CD4-positive, alpha-beta T cell treated with Interferon alpha-2 for 1 hour (primary cell): ENCODE measurements at regions not wholly inside any gene's neighbourhood (a gene's known extent, or its start where the extent isn't known, plus 50 kb on each side); places are given as distances from the start of the nearest gene placed in this dataset.

Experiments used
- DNase-seq, 2 donors: peaks; one replicate each; pipeline ENCODE4 v3.0.0-alpha.2; 2020 to 2022

GRCh38 chr7:85478530-85478929 lies 291.7 kb upstream of the SEMA3D start:
- DNase-seq, result no peak

- DNase-seq, result no peak
Observed at GRCh38 chr7:85475476-85475875, 288.6 kb upstream of the SEMA3D start.

- DNase-seq, result no peak
Observed at GRCh38 chr7:85475071-85475470, 288.2 kb upstream of the SEMA3D start.

- no peak for DNase-seq
Observed at GRCh38 chr7:85474234-85474633, 287.4 kb upstream of the SEMA3D start.

- DNase-seq, result no peak
Observed at GRCh38 chr7:85471740-85472139, 284.9 kb upstream of the SEMA3D start.

GRCh38 chr7:85471307-85471706 lies 284.5 kb upstream of the SEMA3D start:
- DNase-seq, result no peak

- no peak for DNase-seq
Observed at GRCh38 chr7:85469446-85470010, 282.7 kb upstream of the SEMA3D start.

GRCh38 chr7:85464042-85464651 lies 277.3 kb upstream of the SEMA3D start:
- no peak for DNase-seq

GRCh38 chr7:85462671-85463070 lies 275.8 kb upstream of the SEMA3D start:
- no peak for DNase-seq

GRCh38 chr7:85457911-85458310 lies 271.1 kb upstream of the SEMA3D start:
- DNase-seq, result no peak

- DNase-seq, result no peak
Observed at GRCh38 chr7:85456254-85456653, 269.4 kb upstream of the SEMA3D start.

- DNase-seq, result no peak
Observed at GRCh38 chr7:85454904-85455303, 268.0 kb upstream of the SEMA3D start.

GRCh38 chr7:85452674-85453073 lies 265.8 kb upstream of the SEMA3D start:
- no peak for DNase-seq

GRCh38 chr7:85449478-85449877 lies 262.6 kb upstream of the SEMA3D start:
- DNase-seq, result no peak

- no peak for DNase-seq
Observed at GRCh38 chr7:85447004-85447403, 260.1 kb upstream of the SEMA3D start.

GRCh38 chr7:85426487-85426960 lies 239.7 kb upstream of the SEMA3D start:
- DNase-seq, result no peak

GRCh38 chr7:85424298-85424697 lies 237.4 kb upstream of the SEMA3D start:
- DNase-seq, result no peak

- no peak for DNase-seq
Observed at GRCh38 chr7:85423209-85423895, 236.5 kb upstream of the SEMA3D start.

GRCh38 chr7:85415743-85416142 lies 228.9 kb upstream of the SEMA3D start:
- DNase-seq, result no peak

GRCh38 chr7:85413718-85414117 lies 226.9 kb upstream of the SEMA3D start:
- no peak for DNase-seq

GRCh38 chr7:85412912-85413311 lies 226.1 kb upstream of the SEMA3D start:
- DNase-seq, result no peak

- no peak for DNase-seq
Observed at GRCh38 chr7:85407391-85407790, 220.5 kb upstream of the SEMA3D start.

GRCh38 chr7:85405016-85405902 lies 218.4 kb upstream of the SEMA3D start:
- DNase-seq, result no peak
